K562 (cell line): ENCODE measurements at regions not wholly inside any gene's neighbourhood (a gene's known extent, or its start where the extent isn't known, plus 50 kb on each side); places are given as distances from the start of the nearest gene placed in this dataset.

ENCODE experiments used
- CEBPG ChIP-seq, 3 experiments: fragments of 200-800 bp in 1 of 3; sonication (Bioruptor generic) in 1 of 3; sonication (generic) in 1 of 3; formaldehyde crosslinking in 1 of 3; IDR thresholded peaks in 2 of 3; conservative IDR thresholded peaks in 1 of 3; 2 replicates each; pipeline versions ENCODE4 v1.6.1 to v1.8.0; 2016 to 2022; ENCODE audit warnings: missing compliant biosample characterization in 2 of 3, missing genetic modification characterization in 2 of 3, mild to moderate bottlenecking in 1 of 3, missing genetic modification reagents in 1 of 3
- ETV5 ChIP-seq: sonication (generic); formaldehyde crosslinking; IDR thresholded peaks from 2 replicates; pipeline ENCODE4 v1.4.0; 2020; ENCODE audit warnings: low read depth, mild to moderate bottlenecking, missing genetic modification reagents
- FUS ChIP-seq: fragments of 200-400 bp; formaldehyde crosslinking; optimal IDR thresholded peaks from 2 replicates; pipeline ENCODE3; 2017; ENCODE audit warnings: low read depth, low read length
- HLTF ChIP-seq: fragments of 450-650 bp; IDR thresholded peaks from 2 replicates; pipeline ENCODE4 v1.6.1; 2016
- KDM1A ChIP-seq, 2 experiments: fragments of 450-650 bp; IDR thresholded peaks; 2 replicates each; pipeline ENCODE4 v1.6.1; 2016; ENCODE audit warnings: mild to moderate bottlenecking in 2 of 2
- ZNF75A ChIP-seq: fragments of 450-650 bp; formaldehyde crosslinking; IDR thresholded peaks from 2 replicates; pipeline ENCODE4 v1.4.0; 2020; ENCODE audit warnings: mild to moderate bottlenecking
- TF ChIP-seq, protein P1 (sequence below): fragments of 450-650 bp; formaldehyde crosslinking; conservative IDR thresholded peaks from 2 replicates; pipeline ENCODE4 v1.4.0; 2022; ENCODE audit warnings: mild to moderate bottlenecking, missing genetic modification characterization
- TF ChIP-seq, protein P2 (sequence below): sonication (generic); formaldehyde crosslinking; IDR thresholded peaks from 2 replicates; pipeline ENCODE4 v1.8.0; 2022; ENCODE audit warnings: missing genetic modification reagents, mild to moderate bottlenecking, borderline replicate concordance
- TF ChIP-seq, protein P3 (sequence below): conservative IDR thresholded peaks from 2 replicates; pipeline ENCODE4 v1.6.1; 2011; ENCODE audit warnings: low read depth, mild to moderate bottlenecking, low read length; ENCODE audit not compliant: control insufficient read depth
- TF ChIP-seq, protein P4 (sequence below), 2 experiments: fragments of 450-650 bp in 1 of 2; sonication (generic) in 1 of 2; formaldehyde crosslinking in 1 of 2; IDR thresholded peaks; 2 replicates each; pipeline versions ENCODE4 v1.7.1 to v1.9.0; 2016 to 2022; ENCODE audit warnings: inconsistent platforms in 1 of 2, mild to moderate bottlenecking in 1 of 2, missing genetic modification reagents in 1 of 2

DNA sequence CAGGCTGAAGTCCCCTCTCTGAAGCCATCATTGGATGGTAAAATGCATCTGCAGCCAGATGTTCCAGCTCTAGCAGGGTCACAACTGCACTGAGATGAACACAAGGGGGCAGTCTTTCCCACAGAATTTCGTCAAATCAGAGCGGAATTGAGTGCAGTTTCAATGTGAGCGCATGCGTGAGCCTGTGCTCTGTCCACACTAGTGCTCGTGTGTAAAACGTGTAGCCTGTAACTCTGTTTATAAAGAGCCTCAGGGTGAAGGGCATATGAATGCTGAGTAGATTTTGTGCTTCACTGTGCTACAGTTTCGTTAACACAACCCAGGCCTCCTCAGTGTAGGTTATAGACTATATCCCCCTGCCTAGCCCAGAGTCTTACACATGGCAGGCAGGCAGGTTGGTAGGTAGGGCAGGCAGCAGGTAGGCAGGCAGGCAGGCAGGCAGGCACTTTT is 92.7 kb upstream of the GOLGA6L4 start (continued):
- TF ChIP-seq, protein P1, sequence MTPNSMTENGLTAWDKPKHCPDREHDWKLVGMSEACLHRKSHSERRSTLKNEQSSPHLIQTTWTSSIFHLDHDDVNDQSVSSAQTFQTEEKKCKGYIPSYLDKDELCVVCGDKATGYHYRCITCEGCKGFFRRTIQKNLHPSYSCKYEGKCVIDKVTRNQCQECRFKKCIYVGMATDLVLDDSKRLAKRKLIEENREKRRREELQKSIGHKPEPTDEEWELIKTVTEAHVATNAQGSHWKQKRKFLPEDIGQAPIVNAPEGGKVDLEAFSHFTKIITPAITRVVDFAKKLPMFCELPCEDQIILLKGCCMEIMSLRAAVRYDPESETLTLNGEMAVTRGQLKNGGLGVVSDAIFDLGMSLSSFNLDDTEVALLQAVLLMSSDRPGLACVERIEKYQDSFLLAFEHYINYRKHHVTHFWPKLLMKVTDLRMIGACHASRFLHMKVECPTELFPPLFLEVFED (CRISPR knock-in tag): no peak
- TF ChIP-seq CEBPG (CRISPR knock-in tag; IDR thresholded peaks at IDR 0.05) (no peak), CEBPG (tag; conservative IDR thresholded peaks at IDR 0.05 in 1 of 2, IDR thresholded peaks at IDR 0.05 in 1 of 2) (no peak), HLTF (no peak), ZNF75A (no peak), FUS (no peak), KDM1A (IDR thresholded peaks at IDR 0.05) (no peak), ETV5 (CRISPR knock-in tag) (no peak)
- TF ChIP-seq, protein P2, sequence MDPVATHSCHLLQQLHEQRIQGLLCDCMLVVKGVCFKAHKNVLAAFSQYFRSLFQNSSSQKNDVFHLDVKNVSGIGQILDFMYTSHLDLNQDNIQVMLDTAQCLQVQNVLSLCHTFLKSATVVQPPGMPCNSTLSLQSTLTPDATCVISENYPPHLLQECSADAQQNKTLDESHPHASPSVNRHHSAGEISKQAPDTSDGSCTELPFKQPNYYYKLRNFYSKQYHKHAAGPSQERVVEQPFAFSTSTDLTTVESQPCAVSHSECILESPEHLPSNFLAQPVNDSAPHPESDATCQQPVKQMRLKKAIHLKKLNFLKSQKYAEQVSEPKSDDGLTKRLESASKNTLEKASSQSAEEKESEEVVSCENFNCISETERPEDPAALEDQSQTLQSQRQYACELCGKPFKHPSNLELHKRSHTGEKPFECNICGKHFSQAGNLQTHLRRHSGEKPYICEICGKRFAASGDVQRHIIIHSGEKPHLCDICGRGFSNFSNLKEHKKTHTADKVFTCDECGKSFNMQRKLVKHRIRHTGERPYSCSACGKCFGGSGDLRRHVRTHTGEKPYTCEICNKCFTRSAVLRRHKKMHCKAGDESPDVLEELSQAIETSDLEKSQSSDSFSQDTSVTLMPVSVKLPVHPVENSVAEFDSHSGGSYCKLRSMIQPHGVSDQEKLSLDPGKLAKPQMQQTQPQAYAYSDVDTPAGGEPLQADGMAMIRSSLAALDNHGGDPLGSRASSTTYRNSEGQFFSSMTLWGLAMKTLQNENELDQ: no peak
- TF ChIP-seq, protein P3, sequence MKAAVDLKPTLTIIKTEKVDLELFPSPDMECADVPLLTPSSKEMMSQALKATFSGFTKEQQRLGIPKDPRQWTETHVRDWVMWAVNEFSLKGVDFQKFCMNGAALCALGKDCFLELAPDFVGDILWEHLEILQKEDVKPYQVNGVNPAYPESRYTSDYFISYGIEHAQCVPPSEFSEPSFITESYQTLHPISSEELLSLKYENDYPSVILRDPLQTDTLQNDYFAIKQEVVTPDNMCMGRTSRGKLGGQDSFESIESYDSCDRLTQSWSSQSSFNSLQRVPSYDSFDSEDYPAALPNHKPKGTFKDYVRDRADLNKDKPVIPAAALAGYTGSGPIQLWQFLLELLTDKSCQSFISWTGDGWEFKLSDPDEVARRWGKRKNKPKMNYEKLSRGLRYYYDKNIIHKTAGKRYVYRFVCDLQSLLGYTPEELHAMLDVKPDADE: no peak
- TF ChIP-seq, protein P4, sequence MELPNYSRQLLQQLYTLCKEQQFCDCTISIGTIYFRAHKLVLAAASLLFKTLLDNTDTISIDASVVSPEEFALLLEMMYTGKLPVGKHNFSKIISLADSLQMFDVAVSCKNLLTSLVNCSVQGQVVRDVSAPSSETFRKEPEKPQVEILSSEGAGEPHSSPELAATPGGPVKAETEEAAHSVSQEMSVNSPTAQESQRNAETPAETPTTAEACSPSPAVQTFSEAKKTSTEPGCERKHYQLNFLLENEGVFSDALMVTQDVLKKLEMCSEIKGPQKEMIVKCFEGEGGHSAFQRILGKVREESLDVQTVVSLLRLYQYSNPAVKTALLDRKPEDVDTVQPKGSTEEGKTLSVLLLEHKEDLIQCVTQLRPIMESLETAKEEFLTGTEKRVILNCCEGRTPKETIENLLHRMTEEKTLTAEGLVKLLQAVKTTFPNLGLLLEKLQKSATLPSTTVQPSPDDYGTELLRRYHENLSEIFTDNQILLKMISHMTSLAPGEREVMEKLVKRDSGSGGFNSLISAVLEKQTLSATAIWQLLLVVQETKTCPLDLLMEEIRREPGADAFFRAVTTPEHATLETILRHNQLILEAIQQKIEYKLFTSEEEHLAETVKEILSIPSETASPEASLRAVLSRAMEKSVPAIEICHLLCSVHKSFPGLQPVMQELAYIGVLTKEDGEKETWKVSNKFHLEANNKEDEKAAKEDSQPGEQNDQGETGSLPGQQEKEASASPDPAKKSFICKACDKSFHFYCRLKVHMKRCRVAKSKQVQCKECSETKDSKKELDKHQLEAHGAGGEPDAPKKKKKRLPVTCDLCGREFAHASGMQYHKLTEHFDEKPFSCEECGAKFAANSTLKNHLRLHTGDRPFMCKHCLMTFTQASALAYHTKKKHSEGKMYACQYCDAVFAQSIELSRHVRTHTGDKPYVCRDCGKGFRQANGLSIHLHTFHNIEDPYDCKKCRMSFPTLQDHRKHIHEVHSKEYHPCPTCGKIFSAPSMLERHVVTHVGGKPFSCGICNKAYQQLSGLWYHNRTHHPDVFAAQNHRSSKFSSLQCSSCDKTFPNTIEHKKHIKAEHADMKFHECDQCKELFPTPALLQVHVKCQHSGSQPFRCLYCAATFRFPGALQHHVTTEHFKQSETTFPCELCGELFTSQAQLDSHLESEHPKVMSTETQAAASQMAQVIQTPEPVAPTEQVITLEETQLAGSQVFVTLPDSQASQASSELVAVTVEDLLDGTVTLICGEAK (IDR thresholded peaks at IDR 0.05): no peak
- TF ChIP-seq, protein P4 (CRISPR knock-in tag; IDR thresholded peaks at IDR 0.05): no peak
